Activated CD8-positive, alpha-beta T cell treated with anti-CD3 and anti-CD28 coated beads for 36 hours (primary cell): ENCODE measurements at regions not wholly inside any gene's neighbourhood (a gene's known extent, or its start where the extent isn't known, plus 50 kb on each side); places are given as distances from the start of the nearest gene placed in this dataset.

Source experiments
- ATAC-seq: fragments of 200-7000 bp; cut with Tn5 transposase; one replicate; pipeline ENCODE4 v1.10.0; 2021; ENCODE audit warnings: mild to moderate bottlenecking, moderate library complexity
- CTCF ChIA-PET: fragments of 350-600 bp; sonication (Branson Sonifier 250); formaldehyde crosslinking; loops from one replicate; lab custom pipeline; 2021; ENCODE audit warnings: antibody characterized with exemption; lab: Charles Lee
- POLR2A ChIA-PET: fragments of 350-600 bp; sonication (Branson Sonifier 250); formaldehyde crosslinking; loops from one replicate; lab custom pipeline; 2021; ENCODE audit warnings: antibody characterized with exemption; lab: Charles Lee
- DNase-seq: peaks from one replicate; pipeline ENCODE4 v3.0.0-alpha.2; 2020
- H3K27ac Mint-ChIP-seq: one replicate; pipeline ENCODE4 v1.8.0; 2021; ENCODE audit warnings: mild to moderate bottlenecking, mixed read lengths
- H3K27me3 Mint-ChIP-seq: one replicate; pipeline ENCODE4 v1.8.0; 2021; ENCODE audit warnings: mixed read lengths
- H3K36me3 Mint-ChIP-seq: one replicate; pipeline ENCODE4 v1.8.0; 2021; ENCODE audit warnings: low read depth, mixed read lengths
- H3K4me1 Mint-ChIP-seq: one replicate; pipeline ENCODE4 v1.8.0; 2021; ENCODE audit warnings: low read depth, mixed read lengths
- H3K4me3 Mint-ChIP-seq: one replicate; pipeline ENCODE4 v1.8.0; 2021; ENCODE audit warnings: mild to moderate bottlenecking, moderate library complexity, mixed read lengths
- H3K9me3 Mint-ChIP-seq: one replicate; pipeline ENCODE4 v1.8.0; 2021; ENCODE audit warnings: mixed read lengths
- intact Hi-C: fragments of 100-400 bp; cut with micrococcal nuclease; formaldehyde crosslinking; loops from one replicate; pipeline ENCODE4 v1.10.0; 2022
- TF ChIP-seq, protein P1 (sequence below): fragments of 200-600 bp; IDR thresholded peaks from one replicate; pipeline ENCODE4 v1.8.0; 2022; ENCODE audit warnings: antibody characterized with exemption, mild to moderate bottlenecking

DNA sequence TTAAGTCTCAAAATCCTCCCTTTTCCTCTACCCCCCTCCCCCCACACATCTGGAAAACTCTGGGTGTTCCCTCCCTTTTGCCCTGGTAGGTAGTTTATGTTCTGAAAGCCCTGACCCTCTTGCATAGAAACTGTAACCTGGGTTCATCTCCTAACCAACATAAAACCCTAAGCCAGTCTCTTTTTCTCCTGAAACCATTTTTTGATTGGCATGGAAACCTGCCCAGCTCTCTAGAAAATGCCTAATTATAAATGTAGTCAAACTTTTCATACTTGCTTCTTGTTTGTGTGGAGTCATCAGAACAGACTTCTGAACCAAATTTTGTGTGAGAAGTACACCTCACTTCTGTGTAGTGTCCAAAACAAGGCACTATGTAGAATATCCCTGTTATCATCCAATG, 1264.4 kb downstream of the SI start:
- no peak overlapping the region for H3K27ac Mint-ChIP-seq
- H3K4me3 Mint-ChIP-seq: no peak overlapping the region
- ATAC-seq (no peak), DNase-seq (no peak)
- ChIA-PET POLR2A (no interaction called here), CTCF (no interaction called here)
- H3K36me3 Mint-ChIP-seq: no peaks in the 10 kb centered on the region
- peaks cover 14% of the 10 kb centered on the region for H3K9me3 Mint-ChIP-seq
- TF ChIP-seq, protein P1, sequence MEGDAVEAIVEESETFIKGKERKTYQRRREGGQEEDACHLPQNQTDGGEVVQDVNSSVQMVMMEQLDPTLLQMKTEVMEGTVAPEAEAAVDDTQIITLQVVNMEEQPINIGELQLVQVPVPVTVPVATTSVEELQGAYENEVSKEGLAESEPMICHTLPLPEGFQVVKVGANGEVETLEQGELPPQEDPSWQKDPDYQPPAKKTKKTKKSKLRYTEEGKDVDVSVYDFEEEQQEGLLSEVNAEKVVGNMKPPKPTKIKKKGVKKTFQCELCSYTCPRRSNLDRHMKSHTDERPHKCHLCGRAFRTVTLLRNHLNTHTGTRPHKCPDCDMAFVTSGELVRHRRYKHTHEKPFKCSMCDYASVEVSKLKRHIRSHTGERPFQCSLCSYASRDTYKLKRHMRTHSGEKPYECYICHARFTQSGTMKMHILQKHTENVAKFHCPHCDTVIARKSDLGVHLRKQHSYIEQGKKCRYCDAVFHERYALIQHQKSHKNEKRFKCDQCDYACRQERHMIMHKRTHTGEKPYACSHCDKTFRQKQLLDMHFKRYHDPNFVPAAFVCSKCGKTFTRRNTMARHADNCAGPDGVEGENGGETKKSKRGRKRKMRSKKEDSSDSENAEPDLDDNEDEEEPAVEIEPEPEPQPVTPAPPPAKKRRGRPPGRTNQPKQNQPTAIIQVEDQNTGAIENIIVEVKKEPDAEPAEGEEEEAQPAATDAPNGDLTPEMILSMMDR: no peak
- intact Hi-C loops: no loop called here
- no peaks in the 10 kb centered on the region for H3K27me3 Mint-ChIP-seq
- no peaks in the 10 kb centered on the region for H3K4me1 Mint-ChIP-seq

DNA sequence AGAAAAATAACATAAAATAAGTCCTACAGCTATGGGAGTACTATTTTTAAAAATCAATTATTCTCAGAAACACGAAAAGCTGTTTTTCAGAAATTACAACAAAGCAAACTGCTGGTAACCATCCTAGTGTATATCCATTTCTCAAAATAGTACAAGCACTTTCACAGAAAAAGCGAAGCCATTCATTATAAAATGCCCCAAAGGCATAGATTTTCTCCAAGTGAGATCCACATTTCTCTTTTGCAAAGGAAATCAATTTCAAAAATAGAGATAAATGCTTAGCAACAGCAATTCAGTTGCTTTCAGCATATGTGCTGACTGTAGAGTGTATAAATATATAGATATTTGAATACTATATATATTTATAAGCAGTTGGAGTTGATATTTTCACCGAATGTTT, 1266.3 kb downstream of the SI start:
- intact Hi-C loops: no loop called here
- DNase-seq (no peak), ATAC-seq (no peak)
- H3K4me1 Mint-ChIP-seq: no peaks in the 10 kb centered on the region
- ChIA-PET POLR2A (no interaction called here), CTCF (no interaction called here)
- H3K36me3 Mint-ChIP-seq: no peaks in the 10 kb centered on the region
- H3K27ac Mint-ChIP-seq: no peak overlapping the region
- TF ChIP-seq, protein P1: no peak
- H3K4me3 Mint-ChIP-seq: no peak overlapping the region
- H3K9me3 Mint-ChIP-seq: peaks cover 12% of the 10 kb centered on the region
- no peaks in the 10 kb centered on the region for H3K27me3 Mint-ChIP-seq

DNA sequence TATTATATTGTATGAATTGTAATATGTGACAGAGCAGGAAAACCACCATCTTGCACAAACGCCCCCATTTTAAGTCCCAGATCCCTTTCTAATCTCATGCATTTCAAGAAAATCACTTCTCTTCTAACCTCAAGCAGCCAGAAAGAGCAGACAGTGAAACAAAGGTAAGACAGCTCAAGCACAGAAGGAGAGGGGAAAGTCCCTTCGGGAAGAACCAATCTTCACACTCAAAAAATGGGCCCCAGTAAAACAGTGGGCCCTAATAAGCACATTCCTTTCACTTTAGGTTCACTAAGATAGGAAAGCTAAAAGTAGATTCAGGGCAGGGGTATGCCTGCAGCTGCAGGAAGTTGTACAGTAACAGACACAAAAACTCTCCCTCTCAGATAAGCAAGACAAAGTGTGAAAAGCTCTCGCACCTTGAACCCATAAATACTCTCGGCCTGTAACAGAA, 1268.7 kb downstream of the SI start:
- Mint-ChIP-seq H3K9me3 (peaks cover 6% of the 10 kb centered on the region), H3K27ac (no peak overlapping the region), H3K36me3 (no peaks in the 10 kb centered on the region), H3K4me3 (no peak overlapping the region), H3K27me3 (no peaks in the 10 kb centered on the region), H3K4me1 (no peaks in the 10 kb centered on the region)
- TF ChIP-seq, protein P1: no peak
- DNase-seq: no peak
- ChIA-PET CTCF (no interaction called here), POLR2A (no interaction called here)
- intact Hi-C loops: no loop called here
- no peak for ATAC-seq

DNA sequence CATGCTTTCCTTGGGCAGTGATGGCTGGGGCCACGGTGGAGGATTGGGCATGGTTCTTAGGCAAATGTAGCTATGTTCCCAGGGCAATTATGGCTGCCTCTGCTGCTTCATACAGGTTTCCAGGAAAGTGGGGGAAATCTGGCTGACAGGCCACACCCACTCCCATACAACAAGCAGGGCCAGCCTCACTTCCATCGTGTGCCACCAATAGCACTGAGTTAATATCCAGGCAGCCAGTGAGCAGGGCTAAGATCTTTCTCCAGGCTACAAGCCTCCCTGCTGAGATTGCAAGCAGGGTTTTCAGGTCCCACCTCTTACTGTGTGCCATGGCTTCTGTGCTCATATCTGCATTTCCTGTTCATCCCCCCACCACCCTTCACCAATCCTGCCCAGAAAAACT, 1291.9 kb downstream of the SI start:
- Mint-ChIP-seq H3K27me3 (no peaks in the 10 kb centered on the region), H3K9me3 (peaks cover 7% of the 10 kb centered on the region), H3K4me1 (no peaks in the 10 kb centered on the region), H3K4me3 (no peak overlapping the region), H3K36me3 (no peaks in the 10 kb centered on the region), H3K27ac (no peak overlapping the region)
- TF ChIP-seq, protein P1: no peak
- ChIA-PET POLR2A (no interaction called here), CTCF (no interaction called here)
- ATAC-seq (no peak), DNase-seq (no peak)
- intact Hi-C loops: no loop called here

DNA sequence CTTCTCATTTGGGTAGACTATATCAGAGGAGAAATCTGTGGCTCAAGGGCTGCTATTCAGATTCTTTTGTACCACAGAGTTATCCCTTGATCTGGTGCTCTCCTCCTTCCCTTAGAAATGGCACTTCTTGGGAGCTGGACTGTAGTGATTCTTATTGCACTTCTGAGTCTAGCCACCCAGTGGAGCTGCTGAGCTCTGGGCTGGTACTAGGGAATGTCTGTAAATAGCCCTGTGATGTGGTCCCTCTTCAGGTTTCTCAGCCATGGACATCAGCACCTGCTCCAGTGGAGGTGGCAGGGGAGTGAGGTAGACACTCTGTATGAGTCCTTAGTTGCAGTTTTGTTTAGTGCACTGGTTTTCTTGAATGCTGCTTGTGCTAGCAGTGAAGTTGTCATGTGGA, 1292.6 kb downstream of the SI start:
- CTCF ChIA-PET: no interaction called here
- Mint-ChIP-seq H3K4me1 (no peaks in the 10 kb centered on the region), H3K27me3 (no peaks in the 10 kb centered on the region), H3K4me3 (no peak overlapping the region), H3K9me3 (peaks cover 9% of the 10 kb centered on the region), H3K36me3 (no peaks in the 10 kb centered on the region), H3K27ac (no peak overlapping the region)
- TF ChIP-seq, protein P1: no peak
- POLR2A ChIA-PET: no interaction called here
- intact Hi-C loops: no loop called here
- ATAC-seq (no peak), DNase-seq (no peak)
